ENCODE measurements at regions not wholly inside any gene's neighbourhood (a gene's known extent, or its start where the extent isn't known, plus 50 kb on each side); places are given as distances from the start of the nearest gene placed in this dataset.

GRCh38 chr11:62073061-62073460, 50.8 kb upstream of the INCENP start:
- no peak for DNase-seq (ENCODE audit: low read depth in 2 of 2)

- no peak for DNase-seq (ENCODE audit: low read depth in 2 of 2)
Measured at GRCh38 chr11:62071408-62071807, 52.4 kb upstream of the INCENP start.

GRCh38 chr11:62069986-62070919, 53.6 kb upstream of the INCENP start:
- DNase-seq (ENCODE audit: low read depth in 2 of 2) = no peak

- DNase-seq (ENCODE audit: low read depth in 2 of 2) = no peak
Measured at GRCh38 chr11:62069374-62069773, 54.4 kb upstream of the INCENP start.

- no peak for DNase-seq (ENCODE audit: low read depth in 2 of 2)
Measured at GRCh38 chr11:62068730-62069129, 55.1 kb upstream of the INCENP start.

GRCh38 chr11:62067741-62068140, 56.1 kb upstream of the INCENP start:
- DNase-seq (ENCODE audit: low read depth in 2 of 2) = no peak

GRCh38 chr11:62064221-62064620, 59.6 kb upstream of the INCENP start:
- no peak for DNase-seq (ENCODE audit: low read depth in 2 of 2)

GRCh38 chr11:62062223-62062861, 61.5 kb upstream of the INCENP start:
- DNase-seq (ENCODE audit: low read depth in 2 of 2) = no peak

GRCh38 chr11:62061356-62062222, 62.2 kb upstream of the INCENP start:
- no peak for DNase-seq (ENCODE audit: low read depth in 2 of 2)

- no peak for DNase-seq (ENCODE audit: low read depth in 2 of 2)
Measured at GRCh38 chr11:62057069-62057468, 66.7 kb upstream of the INCENP start.

- no peak for DNase-seq (ENCODE audit: low read depth in 2 of 2)
Measured at GRCh38 chr11:62055970-62056369, 67.8 kb upstream of the INCENP start.

- DNase-seq (ENCODE audit: low read depth in 2 of 2) = no peak
Measured at GRCh38 chr11:62054484-62055121, 69.2 kb upstream of the INCENP start.

- no peak for DNase-seq (ENCODE audit: low read depth in 2 of 2)
Measured at GRCh38 chr11:62054081-62054480, 69.7 kb upstream of the INCENP start.

GRCh38 chr11:62050716-62051115, 73.1 kb upstream of the INCENP start:
- no peak for DNase-seq (ENCODE audit: low read depth in 2 of 2)

GRCh38 chr11:62048100-62048499, 75.7 kb upstream of the INCENP start:
- DNase-seq (ENCODE audit: low read depth in 2 of 2) = no peak

- no peak for DNase-seq (ENCODE audit: low read depth in 2 of 2)
Measured at GRCh38 chr11:62046568-62047100, 77.2 kb upstream of the INCENP start.

GRCh38 chr11:62044639-62045121, 77.2 kb upstream of the FTH1 start:
- DNase-seq (ENCODE audit: low read depth in 2 of 2) = no peak

- DNase-seq (ENCODE audit: low read depth in 2 of 2) = no peak
Measured at GRCh38 chr11:62035293-62035692, 67.9 kb upstream of the FTH1 start.

GRCh38 chr11:62034036-62034338, 66.6 kb upstream of the FTH1 start:
- no peak for DNase-seq (ENCODE audit: low read depth in 2 of 2)

GRCh38 chr11:62033191-62034035, 66.0 kb upstream of the FTH1 start:
- DNase-seq (ENCODE audit: low read depth in 2 of 2) = no peak
